ENCODE measurements at regions not wholly inside any gene's neighbourhood (a gene's known extent, or its start where the extent isn't known, plus 50 kb on each side); places are given as distances from the start of the nearest gene placed in this dataset.

GRCh38 chr10:90412582-90412981 is 445.3 kb downstream of the HTR7 start:
- intact Hi-C loops (cut with DNase I): no loop called here
- no peak for DNase-seq (ENCODE audit: low spot score)

- DNase-seq (ENCODE audit: low spot score): no peak
- intact Hi-C loops (cut with DNase I): no loop called here
Measured at GRCh38 chr10:90413196-90413595, 444.6 kb downstream of the HTR7 start.

DNA sequence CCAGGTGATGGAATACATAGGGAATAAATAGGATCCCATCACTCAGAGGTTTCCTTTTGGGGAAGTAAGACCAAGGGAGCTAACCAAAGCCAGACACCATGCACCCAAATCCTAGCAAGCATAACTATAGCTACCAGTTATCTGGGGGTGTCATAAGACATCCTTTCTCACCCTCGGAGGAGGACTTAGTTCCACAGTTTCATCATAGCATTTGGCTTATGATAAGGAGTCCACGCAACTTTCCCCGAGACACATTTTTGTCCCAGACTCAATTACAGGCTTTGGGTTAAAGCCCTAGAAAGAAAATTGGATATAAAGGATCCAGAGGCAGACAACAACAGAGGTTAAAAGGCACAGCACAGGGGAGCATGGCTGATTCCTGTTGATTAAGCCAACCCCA is 442.9 kb downstream of the HTR7 start:
- no peak for DNase-seq (ENCODE audit: low spot score)
- intact Hi-C loops (cut with DNase I): no loop called here

DNA sequence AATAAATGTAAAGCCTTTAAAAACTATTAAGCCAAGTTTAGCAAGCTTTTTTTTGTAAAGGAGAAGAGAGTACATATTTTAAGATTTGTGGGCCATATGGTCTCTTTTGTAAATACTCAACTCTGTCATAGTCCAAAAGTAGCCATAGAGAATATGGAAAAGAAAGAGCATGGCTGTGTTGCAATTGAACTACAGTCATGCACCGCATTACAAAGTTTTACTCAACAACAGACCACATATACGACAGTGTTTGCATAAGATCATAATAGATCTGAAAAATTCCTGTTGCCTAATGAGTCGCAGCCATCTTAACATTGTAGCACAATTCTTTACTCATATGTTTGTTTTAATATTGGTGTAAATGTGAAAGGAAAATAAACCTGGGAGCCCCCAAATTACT is 440.8 kb downstream of the HTR7 start:
- DNase-seq (ENCODE audit: low spot score): no peak
- intact Hi-C loops (cut with DNase I): no loop called here

- no peak for DNase-seq (ENCODE audit: low spot score)
- intact Hi-C loops (cut with DNase I): no loop called here
Measured at GRCh38 chr10:90417476-90418210, 440.2 kb downstream of the HTR7 start.

GRCh38 chr10:90418869-90419652 is 438.8 kb downstream of the HTR7 start:
- DNase-seq (ENCODE audit: low spot score): no peak
- intact Hi-C loops (cut with DNase I): no loop called here

GRCh38 chr10:90420637-90421318 is 437.1 kb downstream of the HTR7 start:
- intact Hi-C loops (cut with DNase I): no loop called here
- DNase-seq (ENCODE audit: low spot score): no peak

DNA sequence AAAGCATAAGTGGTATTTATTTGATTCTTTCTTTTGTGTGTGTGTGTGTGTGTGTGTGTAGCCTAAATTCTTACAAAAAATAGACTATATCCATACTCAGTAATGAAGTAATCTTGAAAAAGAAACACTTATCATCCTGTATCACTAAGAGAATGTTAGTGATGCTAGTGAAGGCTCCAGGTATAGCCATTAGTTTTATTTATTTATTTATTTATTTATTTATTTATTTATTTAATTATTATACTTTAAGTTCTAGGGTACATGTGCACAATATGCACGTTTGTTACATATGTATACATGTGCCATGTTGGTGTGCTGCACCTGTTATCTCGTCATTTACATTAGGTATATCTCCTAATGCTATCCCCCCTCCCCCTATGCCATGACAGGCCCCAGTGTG is 436.0 kb downstream of the HTR7 start:
- intact Hi-C loops (cut with DNase I): no loop called here
- DNase-seq (ENCODE audit: low spot score): no peak

DNA sequence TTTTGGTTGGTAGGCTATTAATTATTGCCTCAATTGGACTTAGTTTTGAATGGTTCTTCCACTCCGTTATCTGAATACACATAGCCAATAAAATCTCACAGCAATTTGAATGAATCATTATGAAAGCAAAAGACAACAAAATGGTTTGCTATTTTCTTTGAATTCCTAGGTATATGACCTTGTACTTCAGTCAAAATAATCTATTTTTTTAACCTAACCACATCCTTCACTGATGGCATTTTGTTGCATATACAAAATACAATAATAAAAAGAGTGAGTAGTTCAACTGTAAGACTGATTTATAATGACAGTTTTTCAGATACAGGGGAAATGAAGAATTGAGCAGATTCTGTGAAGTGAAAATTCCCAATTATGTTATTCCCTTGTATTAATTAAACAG is 433.1 kb downstream of the HTR7 start:
- intact Hi-C loops (cut with DNase I): no loop called here
- DNase-seq (ENCODE audit: low spot score): no peak

GRCh38 chr10:90430186-90430585 is 427.7 kb downstream of the HTR7 start:
- intact Hi-C loops (cut with DNase I): no loop called here
- DNase-seq (ENCODE audit: low spot score): no peak

- DNase-seq (ENCODE audit: low spot score): no peak
- intact Hi-C loops (cut with DNase I): no loop called here
Measured at GRCh38 chr10:90432866-90433265, 425.0 kb downstream of the HTR7 start.

GRCh38 chr10:90435296-90435695 is 422.5 kb downstream of the HTR7 start:
- DNase-seq (ENCODE audit: low spot score): no peak
- intact Hi-C loops (cut with DNase I): no loop called here

DNA sequence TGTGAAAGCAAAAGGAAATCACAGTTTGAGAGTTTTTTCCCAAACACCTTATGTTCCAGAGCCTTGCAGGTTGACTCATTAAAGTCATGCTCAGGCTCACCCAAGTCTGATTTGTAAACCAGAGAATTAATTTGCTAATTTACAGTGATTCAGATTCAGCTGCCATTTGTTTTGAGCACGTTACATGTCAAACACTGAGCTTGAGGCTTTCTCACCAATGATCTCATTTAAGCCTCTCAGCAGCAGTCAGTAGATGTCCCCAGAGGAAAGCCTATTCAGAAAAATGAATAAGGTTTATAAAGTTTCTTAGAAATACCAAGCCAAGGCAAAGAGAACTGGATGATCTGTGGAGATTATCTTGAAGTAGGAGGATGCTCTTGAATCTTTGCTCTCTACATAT is 420.4 kb downstream of the HTR7 start:
- intact Hi-C loops (cut with DNase I): no loop called here
- DNase-seq (ENCODE audit: low spot score): no peak

DNA sequence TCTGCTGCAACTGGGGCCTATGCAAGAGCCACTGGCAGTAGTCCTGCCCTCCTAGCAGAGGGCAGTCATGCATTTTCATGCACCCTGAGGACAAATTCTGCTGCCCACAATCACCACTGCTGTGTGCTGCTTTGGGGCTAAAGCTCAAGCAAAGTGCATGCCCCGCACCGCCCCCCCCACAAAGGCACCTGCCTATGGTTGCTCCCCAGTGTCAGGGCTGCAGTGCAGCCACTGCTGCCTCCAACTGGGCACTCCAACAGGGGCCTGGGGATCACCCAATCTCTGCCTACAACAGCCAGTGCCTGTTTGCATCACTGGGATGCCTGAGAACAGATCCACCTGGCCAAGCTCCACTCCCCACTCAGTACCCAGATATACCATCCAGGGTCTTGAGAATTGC is 417.0 kb downstream of the HTR7 start:
- DNase-seq (ENCODE audit: low spot score): no peak
- intact Hi-C loops (cut with DNase I): no loop called here

DNA sequence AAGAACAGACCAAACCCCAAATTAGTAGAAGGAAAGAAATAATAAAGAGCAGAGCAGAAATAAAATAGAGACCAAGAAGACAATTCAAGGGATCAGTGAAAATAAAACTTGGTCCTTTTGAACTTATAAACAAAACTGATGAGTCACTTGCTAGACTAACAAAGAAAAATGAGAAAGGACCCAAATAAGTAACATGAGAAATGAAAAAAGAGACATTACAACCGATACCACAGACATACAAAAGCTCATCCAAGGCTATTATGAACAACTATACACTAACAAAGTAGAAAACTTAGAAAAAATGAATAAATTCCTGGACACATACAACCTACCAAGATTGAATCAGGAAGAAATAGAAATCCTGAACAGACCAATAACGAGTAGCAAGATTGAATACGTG is 414.5 kb downstream of the HTR7 start:
- no peak for DNase-seq (ENCODE audit: low spot score)
- intact Hi-C loops (cut with DNase I): no loop called here

DNA sequence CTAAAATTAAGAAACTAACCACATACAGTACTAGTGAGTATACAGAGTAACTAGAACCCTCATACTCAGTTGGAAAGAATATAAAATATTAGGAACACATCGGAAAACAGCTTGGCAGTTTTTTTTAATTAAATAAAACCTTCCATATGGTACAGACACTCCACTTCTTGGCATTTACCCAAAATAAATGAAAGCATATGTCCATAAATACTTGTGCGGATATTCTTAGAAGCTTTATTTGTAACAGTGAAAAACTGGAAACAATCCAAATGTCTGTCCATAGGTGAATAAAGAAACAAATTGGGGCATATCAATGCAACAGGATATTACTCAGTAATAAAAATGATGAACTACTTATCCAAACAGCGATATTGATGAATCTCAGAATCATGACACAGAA is 410.0 kb downstream of the HTR7 start:
- DNase-seq (ENCODE audit: low spot score): no peak
- intact Hi-C loops (cut with DNase I): no loop called here

DNA sequence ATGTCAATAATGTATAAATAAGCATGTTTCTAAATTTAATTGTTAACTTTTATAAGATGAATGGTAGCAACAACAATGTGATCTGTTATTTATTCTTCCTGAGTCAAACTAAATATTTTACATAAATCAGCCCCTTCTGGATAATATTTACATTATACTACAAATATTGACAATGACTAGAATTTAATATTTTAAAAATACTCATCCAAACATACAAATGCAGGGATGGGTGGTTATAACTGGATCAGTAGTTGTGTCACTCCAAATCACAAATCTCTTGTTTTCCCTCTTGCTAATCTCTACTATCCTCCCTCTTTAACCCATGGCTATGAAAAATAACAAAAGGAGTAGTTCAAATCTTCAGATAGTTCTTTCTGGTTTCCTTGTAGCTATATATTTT is 407.0 kb downstream of the HTR7 start:
- no peak for DNase-seq (ENCODE audit: low spot score)
- intact Hi-C loops (cut with DNase I): no loop called here

DNA sequence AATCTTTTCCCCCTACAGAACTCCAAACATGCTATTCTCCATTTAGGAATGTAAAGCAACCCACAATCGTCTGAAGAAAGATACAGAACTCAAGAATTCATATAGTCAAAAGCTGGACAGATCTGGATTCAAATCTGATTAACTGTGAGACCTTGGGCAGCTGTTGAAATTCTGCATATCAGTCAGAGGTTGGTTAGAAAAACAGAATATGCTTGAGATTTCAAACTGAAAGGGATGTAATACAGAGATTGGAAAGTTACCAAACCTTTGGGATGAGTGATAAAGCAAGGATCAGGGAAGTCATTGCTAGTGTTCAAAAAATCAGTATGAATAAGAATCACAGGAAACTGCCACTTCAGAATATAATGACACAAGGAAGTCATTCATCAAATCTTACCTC is 406.6 kb downstream of the HTR7 start:
- intact Hi-C loops (cut with DNase I): no loop called here
- DNase-seq (ENCODE audit: low spot score): no peak

GRCh38 chr10:90458054-90458453 is 399.8 kb downstream of the HTR7 start:
- intact Hi-C loops (cut with DNase I): no loop called here
- DNase-seq (ENCODE audit: low spot score): no peak

GRCh38 chr10:90458571-90458970 is 399.3 kb downstream of the HTR7 start:
- intact Hi-C loops (cut with DNase I): no loop called here
- no peak for DNase-seq (ENCODE audit: low spot score)

Measured in posterior vena cava (tissue), 2 donors.